SK-N-SH (cell line): ENCODE measurements at regions not wholly inside any gene's neighbourhood (a gene's known extent, or its start where the extent isn't known, plus 50 kb on each side); places are given as distances from the start of the nearest gene placed in this dataset.

Experiments used
- CTCF ChIA-PET: fragments of 300-600, 350-600 bp; formaldehyde crosslinking; extraction: SDS; loops from one replicate; lab custom pipeline; 2021; lab: Yijun Ruan, JAX
- POLR2A ChIA-PET: fragments of 350-600 bp; sonication (Branson Sonifier 250); formaldehyde crosslinking; extraction: SDS; loops from one replicate; lab custom pipeline; 2020; ENCODE audit warnings: antibody characterized with exemption, inconsistent platforms; lab: Yijun Ruan, JAX
- DNase-seq: peaks from one replicate; pipeline ENCODE4 v3.0.0; 2012
- H2AFZ ChIP-seq: fragments of 200-600 bp; sonication (generic); 2 replicates; pipeline ENCODE4 v1.8.1; 2016; ENCODE audit warnings: antibody characterized with exemption, mild to moderate bottlenecking, low read depth
- H3F3A ChIP-seq: fragments of 200-600 bp; sonication (generic); replicated peaks from 2 replicates; pipeline ENCODE3; 2016; ENCODE audit warnings: antibody characterized with exemption, mild to moderate bottlenecking; ENCODE audit not compliant: insufficient read depth
- H3K27ac ChIP-seq, 2 experiments: fragments of 200-500 bp in 1 of 2; fragments of 200-600 bp in 1 of 2; sonication (Bioruptor generic) in 1 of 2; sonication (generic), shearing (Covaris generic) in 1 of 2; 2 replicates each; pipeline versions ENCODE4 v1.5.1 to v1.6.1; 2014 to 2016; ENCODE audit warnings: low read depth in 2 of 2, inconsistent platforms in 1 of 2, low read length in 1 of 2, mild to moderate bottlenecking in 1 of 2, mixed read lengths in 1 of 2
- H3K27me3 ChIP-seq: fragments of 200-600 bp; sonication (generic), shearing (Covaris generic); 2 replicates; pipeline ENCODE4 v1.6.1; 2016; ENCODE audit warnings: mixed run types; ENCODE audit not compliant: insufficient read depth
- H3K36me3 ChIP-seq, 2 experiments: fragments of 200-500 bp in 1 of 2; fragments of 200-600 bp in 1 of 2; sonication (Bioruptor generic) in 1 of 2; sonication (generic) in 1 of 2; replicated peaks in 1 of 2; 2 replicates each; pipeline versions ENCODE3 to v1.5.1; 2014 to 2016; ENCODE audit warnings: low read length in 1 of 2, mild to moderate bottlenecking in 1 of 2; ENCODE audit not compliant: insufficient read depth in 2 of 2, control insufficient read depth in 1 of 2
- H3K4me1 ChIP-seq, 2 experiments: fragments of 200-500 bp in 1 of 2; fragments of 200-600 bp in 1 of 2; sonication (Bioruptor generic) in 1 of 2; sonication (generic), shearing (Covaris generic) in 1 of 2; 2 replicates each; pipeline versions ENCODE4 v1.5.1 to v1.6.1; 2014 to 2016; ENCODE audit warnings: low read depth in 1 of 2, low read length in 1 of 2, mixed run types in 1 of 2; ENCODE audit not compliant: insufficient read depth in 2 of 2, control insufficient read depth in 1 of 2
- H3K4me2 ChIP-seq: fragments of 200-600 bp; sonication (generic), shearing (Covaris generic); 2 replicates; pipeline ENCODE4 v1.6.1; 2017; ENCODE audit warnings: mixed run types
- H3K4me3 ChIP-seq, 2 experiments: fragments of 200-500 bp in 1 of 2; fragments of 200-600 bp in 1 of 2; sonication (Bioruptor generic) in 1 of 2; sonication (generic), shearing (Covaris generic) in 1 of 2; 2 replicates each; pipeline versions ENCODE4 v1.5.1 to v1.8.1; 2014 to 2016; ENCODE audit warnings: low read depth in 2 of 2, inconsistent platforms in 1 of 2, low read length in 1 of 2, mild to moderate bottlenecking in 1 of 2, mixed read lengths in 1 of 2, moderate library complexity in 1 of 2
- H3K79me2 ChIP-seq: fragments of 200-600 bp; sonication (generic); 2 replicates; pipeline ENCODE4 v1.8.1; 2017; ENCODE audit warnings: mild to moderate bottlenecking; ENCODE audit not compliant: insufficient read depth
- H3K9ac ChIP-seq: fragments of 200-600 bp; sonication (generic); 2 replicates; pipeline ENCODE4 v1.6.1; 2017; ENCODE audit warnings: mixed run types
- H3K9me2 ChIP-seq: fragments of 200-600 bp; sonication (generic); 2 replicates; pipeline ENCODE4 v1.6.1; 2017; ENCODE audit warnings: mixed run types
- H3K9me3 ChIP-seq: fragments of 200-600 bp; sonication (generic); 2 replicates; pipeline ENCODE4 v1.6.1; 2017; ENCODE audit warnings: mixed run types, mild to moderate bottlenecking, moderate library complexity
- H4K20me1 ChIP-seq: fragments of 200-600 bp; sonication (generic); 2 replicates; pipeline ENCODE4 v1.6.1; 2017; ENCODE audit warnings: mild to moderate bottlenecking, mixed run types; ENCODE audit not compliant: insufficient read depth
- EP300 ChIP-seq, 2 experiments: IDR thresholded peaks; 2 replicates each; pipeline versions ENCODE4 v1.4.0 to v1.6.1; 2012; ENCODE audit warnings: borderline replicate concordance in 1 of 2, low read depth in 1 of 2, low read length in 1 of 2
- EZH2phosphoT487 ChIP-seq: fragments of 200-600 bp; sonication (generic); IDR thresholded peaks from 2 replicates; pipeline ENCODE4 v1.6.1; 2017; ENCODE audit warnings: low read depth, mixed run types, mild to moderate bottlenecking, antibody characterized with exemption, moderate library complexity, borderline replicate concordance
- FOSL2 ChIP-seq: IDR thresholded peaks from 2 replicates; pipeline ENCODE4 v1.4.0; 2012; ENCODE audit warnings: low read depth, mild to moderate bottlenecking, moderate library complexity, borderline replicate concordance
- FOXM1 ChIP-seq: IDR thresholded peaks from 2 replicates; pipeline ENCODE4 v1.4.0; 2012; ENCODE audit warnings: low read depth, mild to moderate bottlenecking
- GATA2 ChIP-seq: sonication (generic); formaldehyde crosslinking; IDR thresholded peaks from 2 replicates; pipeline ENCODE4 v1.5.0; 2020; ENCODE audit warnings: mild to moderate bottlenecking, missing genetic modification reagents
- JUND ChIP-seq: IDR thresholded peaks from 2 replicates; pipeline ENCODE4 v1.4.0; 2012
- MXI1 ChIP-seq: IDR thresholded peaks from 2 replicates; pipeline ENCODE4 v1.6.1; 2012; ENCODE audit warnings: mild to moderate bottlenecking, low read depth, low read length, improper control_type of control experiment
- NRF1 ChIP-seq: IDR thresholded peaks from 2 replicates; pipeline ENCODE4 v1.6.1; 2012; ENCODE audit warnings: low read depth, mild to moderate bottlenecking, low read length
- POLR2AphosphoS5 ChIP-seq: IDR thresholded peaks from 2 replicates; pipeline ENCODE4 v1.6.1; 2012; ENCODE audit warnings: low read depth, low read length
- RAD21 ChIP-seq: IDR thresholded peaks from 2 replicates; pipeline ENCODE4 v1.6.1; 2012; ENCODE audit warnings: mild to moderate bottlenecking, low read length
- RFX5 ChIP-seq: IDR thresholded peaks from 2 replicates; pipeline ENCODE4 v1.6.1; 2012; ENCODE audit warnings: mild to moderate bottlenecking, improper control_type of control experiment, low read length
- RXRA ChIP-seq: IDR thresholded peaks from 2 replicates; pipeline ENCODE4 v1.4.0; 2012; ENCODE audit warnings: low read depth, mild to moderate bottlenecking, borderline replicate concordance
- SIN3A ChIP-seq: IDR thresholded peaks from 2 replicates; pipeline ENCODE4 v1.6.1; 2012; ENCODE audit warnings: low read depth, mild to moderate bottlenecking, low read length, moderate library complexity, borderline replicate concordance
- SMC3 ChIP-seq: IDR thresholded peaks from 2 replicates; pipeline ENCODE4 v1.6.1; 2012; ENCODE audit warnings: low read depth, low read length, improper control_type of control experiment
- TAF1 ChIP-seq: IDR thresholded peaks from 2 replicates; pipeline ENCODE4 v1.6.1; 2012; ENCODE audit warnings: low read depth, mild to moderate bottlenecking, low read length, moderate library complexity, borderline replicate concordance
- TCF12 ChIP-seq: IDR thresholded peaks from 2 replicates; pipeline ENCODE4 v1.4.0; 2012
- WGBS: methylation state at CpG from one replicate; pipeline ENCODE4 v1.1.6; 2017; ENCODE audit warnings: low lambda C conversion rate; 5-methylcytosine and 5-hydroxymethylcytosine counted together
- TF ChIP-seq, protein P1 (sequence below): fragments of 200-600 bp; sonication (generic); IDR thresholded peaks from 2 replicates; pipeline ENCODE4 v1.6.1; 2017; ENCODE audit warnings: antibody characterized with exemption, mild to moderate bottlenecking, moderate library complexity
- TF ChIP-seq, protein P2 (sequence below): IDR thresholded peaks from 2 replicates; pipeline ENCODE4 v1.4.0; 2012; ENCODE audit warnings: low read depth
- TF ChIP-seq, protein P3 (sequence below): IDR thresholded peaks from 2 replicates; pipeline ENCODE4 v1.4.0; 2012; ENCODE audit warnings: low read depth, borderline replicate concordance
- TF ChIP-seq, protein P4 (sequence below): IDR thresholded peaks from 2 replicates; pipeline ENCODE4; 2012

DNA sequence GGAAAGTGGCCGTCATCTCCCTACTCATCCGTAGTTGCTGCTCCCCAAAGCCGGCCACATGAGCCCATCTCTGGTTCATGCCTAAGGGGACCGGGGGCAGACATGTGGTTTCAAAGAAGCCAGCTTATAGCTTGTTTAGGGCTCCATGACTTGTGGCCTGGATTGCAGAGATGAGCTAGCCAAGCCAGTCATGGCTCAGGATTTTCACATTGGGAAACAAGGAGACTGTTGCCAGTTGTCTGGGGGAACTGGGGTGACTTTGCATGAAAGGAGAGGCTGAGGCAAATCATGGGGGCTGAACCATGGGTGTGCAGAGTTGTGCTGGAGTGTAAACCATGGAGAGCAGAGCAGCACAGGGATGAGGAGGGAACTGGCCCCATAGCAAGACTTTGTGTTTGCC lies 183.0 kb upstream of the APCDD1 start:
- no peaks in the 10 kb centered on the region for H3K9me3 ChIP-seq

DNA sequence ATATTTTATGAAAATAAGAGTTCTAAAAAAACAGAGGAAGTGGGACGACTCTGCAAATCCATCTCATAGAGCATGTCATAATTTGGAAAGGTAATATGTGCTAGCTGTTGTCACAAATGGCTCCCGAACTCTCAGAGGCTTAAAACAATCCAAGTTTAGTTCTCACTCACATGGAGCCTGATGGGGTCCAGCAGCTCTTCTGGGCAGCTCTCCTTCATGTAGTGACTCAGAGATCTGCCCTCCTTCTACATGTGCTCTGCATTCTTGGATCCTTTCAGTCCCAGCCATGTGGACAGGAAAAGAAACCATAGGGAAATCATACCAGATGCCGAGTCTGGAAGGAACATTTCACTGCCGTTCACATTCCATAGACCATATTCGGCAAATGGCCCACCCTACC lies 180.1 kb upstream of the APCDD1 start:
- no peaks in the 10 kb centered on the region for H3K9me2 ChIP-seq

More for the DNA sequence above, 183.0 kb upstream of the APCDD1 start:
- POLR2A ChIA-PET: no interaction called here
- H4K20me1 ChIP-seq: no peaks in the 10 kb centered on the region
- CTCF ChIA-PET: interaction anchor here (1.1 kb wide), 1 partner anchor 94 kb away, joined by 3 read pairs; no protein-coding TSS in a partner anchor
- no peaks in the 10 kb centered on the region for H3K36me3 ChIP-seq
- no peak overlapping the region for H3K27ac ChIP-seq
- no peak overlapping the region for H3K4me3 ChIP-seq
- WGBS: 50% methylated on average over 2 of the region's 4 CpGs
- no peak for DNase-seq
- H3F3A ChIP-seq: no peaks in the 10 kb centered on the region
- no peaks in the 10 kb centered on the region for H3K9me2 ChIP-seq
- no peaks in the 10 kb centered on the region for H3K79me2 ChIP-seq
- TF ChIP-seq NRF1 (no peak), JUND (no peak), GATA2 (CRISPR knock-in tag) (no peak), EZH2phosphoT487 (no peak), RAD21 (no peak), TAF1 (no peak), TCF12 (no peak), SIN3A (no peak), RXRA (no peak), FOXM1 (no peak), SMC3 (no peak), EP300 (IDR thresholded peaks at IDR 0.05; ENCODE audit: borderline replicate concordance in 1 of 2, low read depth in 1 of 2, low read length in 1 of 2) (no peak), FOSL2 (no peak), RFX5 (no peak), MXI1 (no peak)
- TF ChIP-seq, protein P1, sequence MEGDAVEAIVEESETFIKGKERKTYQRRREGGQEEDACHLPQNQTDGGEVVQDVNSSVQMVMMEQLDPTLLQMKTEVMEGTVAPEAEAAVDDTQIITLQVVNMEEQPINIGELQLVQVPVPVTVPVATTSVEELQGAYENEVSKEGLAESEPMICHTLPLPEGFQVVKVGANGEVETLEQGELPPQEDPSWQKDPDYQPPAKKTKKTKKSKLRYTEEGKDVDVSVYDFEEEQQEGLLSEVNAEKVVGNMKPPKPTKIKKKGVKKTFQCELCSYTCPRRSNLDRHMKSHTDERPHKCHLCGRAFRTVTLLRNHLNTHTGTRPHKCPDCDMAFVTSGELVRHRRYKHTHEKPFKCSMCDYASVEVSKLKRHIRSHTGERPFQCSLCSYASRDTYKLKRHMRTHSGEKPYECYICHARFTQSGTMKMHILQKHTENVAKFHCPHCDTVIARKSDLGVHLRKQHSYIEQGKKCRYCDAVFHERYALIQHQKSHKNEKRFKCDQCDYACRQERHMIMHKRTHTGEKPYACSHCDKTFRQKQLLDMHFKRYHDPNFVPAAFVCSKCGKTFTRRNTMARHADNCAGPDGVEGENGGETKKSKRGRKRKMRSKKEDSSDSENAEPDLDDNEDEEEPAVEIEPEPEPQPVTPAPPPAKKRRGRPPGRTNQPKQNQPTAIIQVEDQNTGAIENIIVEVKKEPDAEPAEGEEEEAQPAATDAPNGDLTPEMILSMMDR: no peak
- TF ChIP-seq, protein P2, sequence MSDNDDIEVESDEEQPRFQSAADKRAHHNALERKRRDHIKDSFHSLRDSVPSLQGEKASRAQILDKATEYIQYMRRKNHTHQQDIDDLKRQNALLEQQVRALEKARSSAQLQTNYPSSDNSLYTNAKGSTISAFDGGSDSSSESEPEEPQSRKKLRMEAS: no peak
- no peak overlapping the region for H3K9ac ChIP-seq
- no peaks in the 10 kb centered on the region; a peak in 1 of 4 replicates for H3K4me1 ChIP-seq
- H3K27me3 ChIP-seq: no peaks in the 10 kb centered on the region
- no peak overlapping the region for H3K4me2 ChIP-seq
- H2AFZ ChIP-seq: no peak overlapping the region

More for the DNA sequence above, 180.1 kb upstream of the APCDD1 start:
- Histone ChIP-seq H3K9me3 (no peaks in the 10 kb centered on the region), H2AFZ (no peak overlapping the region), H3F3A (no peaks in the 10 kb centered on the region), H3K4me3 (no peak overlapping the region), H3K79me2 (no peaks in the 10 kb centered on the region), H3K27ac (no peak overlapping the region), H3K4me2 (no peak overlapping the region), H3K36me3 (no peaks in the 10 kb centered on the region), H4K20me1 (no peaks in the 10 kb centered on the region), H3K9ac (no peak overlapping the region), H3K27me3 (no peaks in the 10 kb centered on the region), H3K4me1 (no peaks in the 10 kb centered on the region; a peak in 1 of 4 replicates)
- DNase-seq: no peak
- ChIA-PET POLR2A (no interaction called here), CTCF (interaction anchor here (0.9 to 1.1 kb wide), 2 partner anchors 9 kb away, joined by 3 read pairs; no protein-coding TSS in a partner anchor)
- TF ChIP-seq, protein P2: no peak
- TF ChIP-seq, protein P3, sequence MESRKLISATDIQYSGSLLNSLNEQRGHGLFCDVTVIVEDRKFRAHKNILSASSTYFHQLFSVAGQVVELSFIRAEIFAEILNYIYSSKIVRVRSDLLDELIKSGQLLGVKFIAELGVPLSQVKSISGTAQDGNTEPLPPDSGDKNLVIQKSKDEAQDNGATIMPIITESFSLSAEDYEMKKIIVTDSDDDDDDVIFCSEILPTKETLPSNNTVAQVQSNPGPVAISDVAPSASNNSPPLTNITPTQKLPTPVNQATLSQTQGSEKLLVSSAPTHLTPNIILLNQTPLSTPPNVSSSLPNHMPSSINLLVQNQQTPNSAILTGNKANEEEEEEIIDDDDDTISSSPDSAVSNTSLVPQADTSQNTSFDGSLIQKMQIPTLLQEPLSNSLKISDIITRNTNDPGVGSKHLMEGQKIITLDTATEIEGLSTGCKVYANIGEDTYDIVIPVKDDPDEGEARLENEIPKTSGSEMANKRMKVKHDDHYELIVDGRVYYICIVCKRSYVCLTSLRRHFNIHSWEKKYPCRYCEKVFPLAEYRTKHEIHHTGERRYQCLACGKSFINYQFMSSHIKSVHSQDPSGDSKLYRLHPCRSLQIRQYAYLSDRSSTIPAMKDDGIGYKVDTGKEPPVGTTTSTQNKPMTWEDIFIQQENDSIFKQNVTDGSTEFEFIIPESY: no peak
- TF ChIP-seq, protein P1: no peak
- TF ChIP-seq POLR2AphosphoS5 (no peak), RAD21 (no peak)
- TF ChIP-seq, protein P4, sequence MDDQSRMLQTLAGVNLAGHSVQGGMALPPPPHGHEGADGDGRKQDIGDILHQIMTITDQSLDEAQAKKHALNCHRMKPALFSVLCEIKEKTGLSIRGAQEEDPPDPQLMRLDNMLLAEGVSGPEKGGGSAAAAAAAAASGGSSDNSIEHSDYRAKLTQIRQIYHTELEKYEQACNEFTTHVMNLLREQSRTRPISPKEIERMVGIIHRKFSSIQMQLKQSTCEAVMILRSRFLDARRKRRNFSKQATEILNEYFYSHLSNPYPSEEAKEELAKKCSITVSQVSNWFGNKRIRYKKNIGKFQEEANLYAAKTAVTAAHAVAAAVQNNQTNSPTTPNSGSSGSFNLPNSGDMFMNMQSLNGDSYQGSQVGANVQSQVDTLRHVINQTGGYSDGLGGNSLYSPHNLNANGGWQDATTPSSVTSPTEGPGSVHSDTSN: no peak
- WGBS: 28% methylated on average over 3 of the region's 5 CpGs
